AG04449 (cell line): ENCODE measurements at regions not wholly inside any gene's neighbourhood (a gene's known extent, or its start where the extent isn't known, plus 50 kb on each side); places are given as distances from the start of the nearest gene placed in this dataset.

Experiments used
- CTCF ChIA-PET: fragments of 350-600 bp; formaldehyde crosslinking; extraction: SDS; loops from one replicate; lab custom pipeline; 2021; ENCODE audit warnings: antibody characterized with exemption; lab: Yijun Ruan, JAX
- POLR2A ChIA-PET: fragments of 400-600, 350-600 bp; formaldehyde crosslinking; extraction: SDS; loops from one replicate; lab custom pipeline; 2020; ENCODE audit warnings: antibody characterized with exemption, inconsistent platforms; lab: Yijun Ruan, JAX
- DNase-seq: peaks from one replicate; pipeline ENCODE4 v3.0.0-alpha.2; 2010; ENCODE audit warnings: low read depth, low spot score
- H3K4me3 ChIP-seq: 2 replicates; pipeline ENCODE4 v1.5.1; 2011; ENCODE audit warnings: low read depth, mild to moderate bottlenecking, control low read depth, low read length
- CTCF ChIP-seq: IDR thresholded peaks from one replicate; pipeline ENCODE4 v1.5.1; 2011; ENCODE audit warnings: mild to moderate bottlenecking, moderate library complexity, low read length, control low read depth, inconsistent platforms; ENCODE audit not compliant: insufficient read depth; ENCODE audit errors: missing control alignments

- POLR2A ChIA-PET: no interaction called here
These were observed 1336.7 kb downstream of the NSUN3 start for GRCh38 chr3:95399585-95399984.

GRCh38 chr3:95401693-95402092 is 1338.8 kb downstream of the NSUN3 start:
- no peak overlapping the region for H3K4me3 ChIP-seq
- TF ChIP-seq CTCF: no peak
- ChIA-PET POLR2A (no interaction called here), CTCF (no interaction called here)
- DNase-seq: no peak

More at GRCh38 chr3:95399585-95399984, 1336.7 kb downstream of the NSUN3 start:
- H3K4me3 ChIP-seq: no peak overlapping the region
- no peak for TF ChIP-seq CTCF
- no peak for DNase-seq
- CTCF ChIA-PET: no interaction called here

GRCh38 chr3:95407709-95408463 is 1345.0 kb downstream of the NSUN3 start:
- POLR2A ChIA-PET: no interaction called here
- no peak overlapping the region for H3K4me3 ChIP-seq
- DNase-seq: no peak
- CTCF ChIA-PET: no interaction called here
- TF ChIP-seq CTCF: no peak

GRCh38 chr3:95408464-95408862 is 1345.6 kb downstream of the NSUN3 start:
- H3K4me3 ChIP-seq: no peak overlapping the region
- POLR2A ChIA-PET: no interaction called here
- no peak for DNase-seq
- CTCF ChIA-PET: no interaction called here
- TF ChIP-seq CTCF: no peak

GRCh38 chr3:95418251-95418650 is 1355.4 kb downstream of the NSUN3 start:
- POLR2A ChIA-PET: no interaction called here
- TF ChIP-seq CTCF: no peak
- no peak overlapping the region for H3K4me3 ChIP-seq
- CTCF ChIA-PET: no interaction called here
- no peak for DNase-seq

GRCh38 chr3:95424279-95424678 is 1361.4 kb downstream of the NSUN3 start:
- no peak for TF ChIP-seq CTCF
- no peak overlapping the region for H3K4me3 ChIP-seq
- no peak for DNase-seq
- POLR2A ChIA-PET: no interaction called here
- CTCF ChIA-PET: no interaction called here
